Activated naive CD4-positive, alpha-beta T cell treated with anti-CD3 and anti-CD28 coated beads, Interleukin-2, amount 10 ng/mL, durations not matched to agents 7 days and 5 days (primary cell): ENCODE measurements at regions not wholly inside any gene's neighbourhood (a gene's known extent, or its start where the extent isn't known, plus 50 kb on each side); places are given as distances from the start of the nearest gene placed in this dataset.
"Not testable (repeated sequence)": the region's sequence is repeated elsewhere in the genome, so short reads cannot be mapped to it uniquely, and the experiment has no call there.

Experiments
- CTCF ChIA-PET: fragments of 350-600 bp; sonication (Branson Sonifier 250); formaldehyde crosslinking; loops from one replicate; lab custom pipeline; 2021; ENCODE audit warnings: antibody characterized with exemption; lab: Charles Lee
- DNase-seq: peaks from one replicate; pipeline ENCODE4 v3.0.0-alpha.2; 2020
- H3K27ac Mint-ChIP-seq: one replicate; pipeline ENCODE4 v1.8.0; 2021; ENCODE audit warnings: mild to moderate bottlenecking, moderate library complexity, mixed read lengths
- H3K27me3 Mint-ChIP-seq: one replicate; pipeline ENCODE4 v1.8.0; 2021; ENCODE audit warnings: mild to moderate bottlenecking, mixed read lengths
- H3K36me3 Mint-ChIP-seq: one replicate; pipeline ENCODE4 v1.8.0; 2021; ENCODE audit warnings: mixed read lengths
- H3K4me1 Mint-ChIP-seq: one replicate; pipeline ENCODE4 v1.8.0; 2021; ENCODE audit warnings: mixed read lengths
- H3K4me3 Mint-ChIP-seq: one replicate; pipeline ENCODE4 v1.8.0; 2021; ENCODE audit warnings: mild to moderate bottlenecking, moderate library complexity, mixed read lengths
- H3K9me3 Mint-ChIP-seq: one replicate; pipeline ENCODE4 v1.8.0; 2021; ENCODE audit warnings: mixed read lengths

GRCh38 chr19:33866696-33867095 is 70.0 kb downstream of the KCTD15 start:
- no peak for DNase-seq
- H3K4me1 Mint-ChIP-seq, result no peaks in the 10 kb centered on the region
- H3K4me3 Mint-ChIP-seq, result no peak overlapping the region
- H3K9me3 Mint-ChIP-seq, result no peaks in the 10 kb centered on the region
- no peak overlapping the region for H3K27ac Mint-ChIP-seq
- H3K27me3 Mint-ChIP-seq, result peaks cover 16% of the 10 kb centered on the region
- CTCF ChIA-PET, result no interaction called here
- no peaks in the 10 kb centered on the region for H3K36me3 Mint-ChIP-seq

GRCh38 chr19:33868076-33868735 is 71.5 kb downstream of the KCTD15 start:
- Mint-ChIP-seq H3K4me3 (no peak overlapping the region), H3K9me3 (no peaks in the 10 kb centered on the region), H3K27ac (no peak overlapping the region), H3K27me3 (peaks cover 16% of the 10 kb centered on the region), H3K4me1 (no peaks in the 10 kb centered on the region), H3K36me3 (no peaks in the 10 kb centered on the region)
- CTCF ChIA-PET, result interaction anchor here (0.6 kb wide), 1 partner anchor 36 kb away, joined by 3 read pairs; no protein-coding TSS in a partner anchor
- no peak for DNase-seq

- CTCF ChIA-PET, result interaction anchor here (0.9 kb wide), 1 partner anchor 91 kb away, joined by 3 read pairs; no protein-coding TSS in a partner anchor
- Mint-ChIP-seq H3K27me3 (peaks cover 20% of the 10 kb centered on the region), H3K4me3 (no peak overlapping the region), H3K4me1 (no peaks in the 10 kb centered on the region), H3K36me3 (no peaks in the 10 kb centered on the region), H3K27ac (no peak overlapping the region), H3K9me3 (no peaks in the 10 kb centered on the region)
- no peak for DNase-seq
Observed at GRCh38 chr19:33868788-33869412, 72.2 kb downstream of the KCTD15 start.

GRCh38 chr19:33870298-33870932 is 73.7 kb downstream of the KCTD15 start:
- CTCF ChIA-PET, H3K4me1 Mint-ChIP-seq, H3K4me3 Mint-ChIP-seq, H3K27ac Mint-ChIP-seq, H3K36me3 Mint-ChIP-seq, DNase-seq, H3K9me3 Mint-ChIP-seq: not testable (repeated sequence)
- peaks cover 20% of the 10 kb centered on the region for H3K27me3 Mint-ChIP-seq

- no peaks in the 10 kb centered on the region for H3K9me3 Mint-ChIP-seq
- H3K27ac Mint-ChIP-seq, result no peak overlapping the region
- peaks cover 18% of the 10 kb centered on the region for H3K27me3 Mint-ChIP-seq
Observed at GRCh38 chr19:33871605-33872004, 74.9 kb downstream of the KCTD15 start.

GRCh38 chr19:33872445-33873320 is 76.0 kb downstream of the KCTD15 start:
- CTCF ChIA-PET, result no interaction called here
- Mint-ChIP-seq H3K4me1 (no peaks in the 10 kb centered on the region), H3K27me3 (peaks cover 17% of the 10 kb centered on the region), H3K4me3 (no peak overlapping the region), H3K27ac (no peak overlapping the region), H3K9me3 (no peaks in the 10 kb centered on the region), H3K36me3 (no peaks in the 10 kb centered on the region)
- DNase-seq, result no peak

More at GRCh38 chr19:33871605-33872004, 74.9 kb downstream of the KCTD15 start:
- DNase-seq, result no peak
- no peak overlapping the region for H3K4me3 Mint-ChIP-seq
- H3K4me1 Mint-ChIP-seq, result no peaks in the 10 kb centered on the region
- CTCF ChIA-PET, result no interaction called here
- no peaks in the 10 kb centered on the region for H3K36me3 Mint-ChIP-seq

GRCh38 chr19:33875071-33875470 is 78.4 kb downstream of the KCTD15 start:
- no peak overlapping the region for H3K27ac Mint-ChIP-seq
- no peak for DNase-seq
- peaks cover 4% of the 10 kb centered on the region for H3K27me3 Mint-ChIP-seq
- no peaks in the 10 kb centered on the region for H3K36me3 Mint-ChIP-seq
- CTCF ChIA-PET, result no interaction called here
- no peaks in the 10 kb centered on the region for H3K4me1 Mint-ChIP-seq
- no peak overlapping the region for H3K4me3 Mint-ChIP-seq
- H3K9me3 Mint-ChIP-seq, result no peaks in the 10 kb centered on the region

- DNase-seq, result no peak
- no peaks in the 10 kb centered on the region for H3K9me3 Mint-ChIP-seq
- H3K36me3 Mint-ChIP-seq, result no peaks in the 10 kb centered on the region
- H3K4me1 Mint-ChIP-seq, result no peaks in the 10 kb centered on the region
- no peak overlapping the region for H3K4me3 Mint-ChIP-seq
- no peak overlapping the region for H3K27ac Mint-ChIP-seq
- CTCF ChIA-PET, result no interaction called here
- H3K27me3 Mint-ChIP-seq, result peaks cover 4% of the 10 kb centered on the region
Observed at GRCh38 chr19:33876192-33876591, 79.5 kb downstream of the KCTD15 start.

GRCh38 chr19:33878030-33878544 is 81.4 kb downstream of the KCTD15 start:
- Mint-ChIP-seq H3K27me3 (peaks cover 4% of the 10 kb centered on the region), H3K4me1 (no peaks in the 10 kb centered on the region), H3K9me3 (no peaks in the 10 kb centered on the region), H3K36me3 (no peaks in the 10 kb centered on the region), H3K4me3 (no peak overlapping the region), H3K27ac (no peak overlapping the region)
- CTCF ChIA-PET, result no interaction called here
- no peak for DNase-seq

- Mint-ChIP-seq H3K27me3 (peaks cover 5% of the 10 kb centered on the region), H3K4me1 (no peaks in the 10 kb centered on the region), H3K4me3 (no peak overlapping the region), H3K9me3 (no peaks in the 10 kb centered on the region), H3K27ac (no peak overlapping the region), H3K36me3 (no peaks in the 10 kb centered on the region)
- CTCF ChIA-PET, result no interaction called here
- no peak for DNase-seq
Observed at GRCh38 chr19:33878910-33879810, 82.5 kb downstream of the KCTD15 start.

GRCh38 chr19:33879818-33880575 is 83.3 kb downstream of the KCTD15 start:
- no peaks in the 10 kb centered on the region for H3K9me3 Mint-ChIP-seq
- no peak overlapping the region for H3K27ac Mint-ChIP-seq
- no peaks in the 10 kb centered on the region for H3K4me1 Mint-ChIP-seq
- H3K36me3 Mint-ChIP-seq, result no peaks in the 10 kb centered on the region
- H3K4me3 Mint-ChIP-seq, result no peak overlapping the region
- CTCF ChIA-PET, result no interaction called here
- H3K27me3 Mint-ChIP-seq, result peaks cover 8% of the 10 kb centered on the region
- DNase-seq, result no peak

- H3K27me3 Mint-ChIP-seq, result peaks cover 8% of the 10 kb centered on the region
- no peak overlapping the region for H3K4me3 Mint-ChIP-seq
- CTCF ChIA-PET, result no interaction called here
- H3K4me1 Mint-ChIP-seq, result no peaks in the 10 kb centered on the region
- H3K27ac Mint-ChIP-seq, result no peak overlapping the region
- DNase-seq, result no peak
- H3K36me3 Mint-ChIP-seq, result no peaks in the 10 kb centered on the region
- H3K9me3 Mint-ChIP-seq, result no peaks in the 10 kb centered on the region
Observed at GRCh38 chr19:33883859-33884519, 87.3 kb downstream of the KCTD15 start.
